SK-N-SH treated with all-trans-retinoic acid at 6 μM for 48 hours (cell line): ENCODE measurements at regions not wholly inside any gene's neighbourhood (a gene's known extent, or its start where the extent isn't known, plus 50 kb on each side); places are given as distances from the start of the nearest gene placed in this dataset.

ENCODE experiments used
- ARNTL ChIP-seq: fragments of 450-650 bp; formaldehyde crosslinking; IDR thresholded peaks from 2 replicates; pipeline ENCODE4 v1.5.0; 2020; ENCODE audit warnings: low read depth, mild to moderate bottlenecking, moderate library complexity, borderline replicate concordance
- GLIS3 ChIP-seq: fragments of 250-450 bp; sonication (Bioruptor Pico); IDR thresholded peaks from 2 replicates; pipeline ENCODE4 v1.5.0; 2020; ENCODE audit warnings: mild to moderate bottlenecking, moderate library complexity
- PATZ1 ChIP-seq: fragments of 250-450 bp; sonication (Bioruptor Pico); IDR thresholded peaks from 2 replicates; pipeline ENCODE4 v1.8.0; 2020; ENCODE audit warnings: mild to moderate bottlenecking, moderate library complexity, borderline replicate concordance
- TCF4 ChIP-seq: fragments of 250-450 bp; sonication (Bioruptor Pico); IDR thresholded peaks from 2 replicates; pipeline ENCODE4 v1.8.0; 2021; ENCODE audit warnings: mild to moderate bottlenecking, moderate library complexity, borderline replicate concordance
- ZFP30 ChIP-seq: fragments of 450-650 bp; formaldehyde crosslinking; IDR thresholded peaks from 2 replicates; pipeline ENCODE4 v1.5.0; 2022; ENCODE audit warnings: mild to moderate bottlenecking, moderate library complexity
- ZNF565 ChIP-seq: fragments of 450-650 bp; formaldehyde crosslinking; conservative IDR thresholded peaks from 2 replicates; pipeline ENCODE4 v1.5.0; 2020; ENCODE audit warnings: low read depth, mild to moderate bottlenecking, moderate library complexity

- TF ChIP-seq TCF4 (CRISPR knock-in tag) (no peak), ARNTL (CRISPR knock-in tag) (no peak), ZFP30 (CRISPR knock-in tag) (no peak), ZNF565 (CRISPR knock-in tag) (no peak), PATZ1 (CRISPR knock-in tag) (no peak), GLIS3 (no peak)
Observed at GRCh38 chr11:44434191-44434590, 124.3 kb upstream of the ALX4 start.
